Sigmoid colon (tissue), 4 donors: ENCODE measurements at regions not wholly inside any gene's neighbourhood (a gene's known extent, or its start where the extent isn't known, plus 50 kb on each side); places are given as distances from the start of the nearest gene placed in this dataset.

ENCODE experiments used
- EP300 ChIP-seq, 4 donors: sonication (generic); formaldehyde crosslinking; IDR thresholded peaks; one replicate each; pipeline ENCODE4 v1.6.1; 2017; ENCODE audit warnings: antibody characterized with exemption in 4 of 4
- POLR2A ChIP-seq, 2 donors: fragments of 450-650 bp; IDR thresholded peaks; one replicate each; pipeline ENCODE4 v1.6.1; 2016; ENCODE audit warnings: antibody characterized with exemption in 2 of 2, mild to moderate bottlenecking in 2 of 2, moderate library complexity in 2 of 2

GRCh38 chr2:13819896-13820295, 812.6 kb upstream of the LRATD1 start:
- TF ChIP-seq POLR2A (IDR thresholded peaks at IDR 0.05): no peak
- no peak for TF ChIP-seq EP300 (IDR thresholded peaks at IDR 0.05)
